ENCODE measurements at regions not wholly inside any gene's neighbourhood (a gene's known extent, or its start where the extent isn't known, plus 50 kb on each side); places are given as distances from the start of the nearest gene placed in this dataset.

- no peak for TF ChIP-seq CTCF (IDR thresholded peaks at IDR 0.05; ENCODE audit: low read depth, low read length, missing control alignments)
Observed at GRCh38 chr2:14760169-14760568, 127.7 kb downstream of the LRATD1 start.

GRCh38 chr2:14761118-14761517 lies 128.6 kb downstream of the LRATD1 start:
- no peak overlapping the region for H3K4me3 ChIP-seq (ENCODE audit: low read depth, low read length)
- no peak for TF ChIP-seq CTCF (IDR thresholded peaks at IDR 0.05; ENCODE audit: low read depth, low read length, missing control alignments)
- no peak for DNase-seq (ENCODE audit: low read depth)

More at GRCh38 chr2:14760169-14760568, 127.7 kb downstream of the LRATD1 start:
- DNase-seq (ENCODE audit: low read depth), result no peak
- no peak overlapping the region for H3K4me3 ChIP-seq (ENCODE audit: low read depth, low read length)

GRCh38 chr2:14773696-14774095 lies 141.2 kb downstream of the LRATD1 start:
- no peak for DNase-seq (ENCODE audit: low read depth)
- no peak overlapping the region for H3K4me3 ChIP-seq (ENCODE audit: low read depth, low read length)
- no peak for TF ChIP-seq CTCF (IDR thresholded peaks at IDR 0.05; ENCODE audit: low read depth, low read length, missing control alignments)

GRCh38 chr2:14774436-14774968 lies 142.0 kb downstream of the LRATD1 start:
- H3K4me3 ChIP-seq (ENCODE audit: low read depth, low read length), result no peak overlapping the region
- DNase-seq (ENCODE audit: low read depth), result no peak
- TF ChIP-seq CTCF (IDR thresholded peaks at IDR 0.05; ENCODE audit: low read depth, low read length, missing control alignments), result no peak

- H3K4me3 ChIP-seq (ENCODE audit: low read depth, low read length), result no peak overlapping the region
- no peak for DNase-seq (ENCODE audit: low read depth)
- no peak for TF ChIP-seq CTCF (IDR thresholded peaks at IDR 0.05; ENCODE audit: low read depth, low read length, missing control alignments)
Observed at GRCh38 chr2:14776216-14776615, 143.7 kb downstream of the LRATD1 start.

GRCh38 chr2:14778015-14778414 lies 145.5 kb downstream of the LRATD1 start:
- H3K4me3 ChIP-seq (ENCODE audit: low read depth, low read length), result no peak overlapping the region
- TF ChIP-seq CTCF (IDR thresholded peaks at IDR 0.05; ENCODE audit: low read depth, low read length, missing control alignments), result no peak
- DNase-seq (ENCODE audit: low read depth), result no peak

- no peak for TF ChIP-seq CTCF (IDR thresholded peaks at IDR 0.05; ENCODE audit: low read depth, low read length, missing control alignments)
- no peak overlapping the region for H3K4me3 ChIP-seq (ENCODE audit: low read depth, low read length)
- DNase-seq (ENCODE audit: low read depth), result no peak
Observed at GRCh38 chr2:14779252-14779651, 146.7 kb downstream of the LRATD1 start.
